ENCODE measurements at regions not wholly inside any gene's neighbourhood (a gene's known extent, or its start where the extent isn't known, plus 50 kb on each side); places are given as distances from the start of the nearest gene placed in this dataset.

DNA sequence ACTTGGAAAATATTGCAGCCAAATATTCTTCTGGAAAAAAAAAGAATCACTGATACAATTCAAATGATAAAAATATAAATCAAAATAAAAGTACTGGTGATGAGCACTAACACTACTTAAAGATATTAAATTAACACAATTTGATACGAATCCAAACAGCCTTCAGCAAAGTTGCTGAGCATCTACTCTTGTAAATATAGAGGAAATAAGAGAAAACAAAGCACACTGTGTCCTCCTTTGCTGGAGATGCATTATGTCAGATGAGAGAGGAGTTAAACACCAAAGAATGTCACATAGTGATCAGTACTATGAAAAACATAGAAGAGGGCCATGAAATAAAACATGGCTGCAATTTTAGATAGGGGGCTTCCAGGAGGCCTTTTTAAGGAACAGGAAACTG is 177.4 kb upstream of the RNPC3 start:
- no peak for TF ChIP-seq ZFX (IDR thresholded peaks at IDR 0.05)
- TF ChIP-seq, protein P1, sequence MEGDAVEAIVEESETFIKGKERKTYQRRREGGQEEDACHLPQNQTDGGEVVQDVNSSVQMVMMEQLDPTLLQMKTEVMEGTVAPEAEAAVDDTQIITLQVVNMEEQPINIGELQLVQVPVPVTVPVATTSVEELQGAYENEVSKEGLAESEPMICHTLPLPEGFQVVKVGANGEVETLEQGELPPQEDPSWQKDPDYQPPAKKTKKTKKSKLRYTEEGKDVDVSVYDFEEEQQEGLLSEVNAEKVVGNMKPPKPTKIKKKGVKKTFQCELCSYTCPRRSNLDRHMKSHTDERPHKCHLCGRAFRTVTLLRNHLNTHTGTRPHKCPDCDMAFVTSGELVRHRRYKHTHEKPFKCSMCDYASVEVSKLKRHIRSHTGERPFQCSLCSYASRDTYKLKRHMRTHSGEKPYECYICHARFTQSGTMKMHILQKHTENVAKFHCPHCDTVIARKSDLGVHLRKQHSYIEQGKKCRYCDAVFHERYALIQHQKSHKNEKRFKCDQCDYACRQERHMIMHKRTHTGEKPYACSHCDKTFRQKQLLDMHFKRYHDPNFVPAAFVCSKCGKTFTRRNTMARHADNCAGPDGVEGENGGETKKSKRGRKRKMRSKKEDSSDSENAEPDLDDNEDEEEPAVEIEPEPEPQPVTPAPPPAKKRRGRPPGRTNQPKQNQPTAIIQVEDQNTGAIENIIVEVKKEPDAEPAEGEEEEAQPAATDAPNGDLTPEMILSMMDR (conservative IDR thresholded peaks at IDR 0.05), result no peak
- H3K27ac ChIP-seq, result no peak overlapping the region

DNA sequence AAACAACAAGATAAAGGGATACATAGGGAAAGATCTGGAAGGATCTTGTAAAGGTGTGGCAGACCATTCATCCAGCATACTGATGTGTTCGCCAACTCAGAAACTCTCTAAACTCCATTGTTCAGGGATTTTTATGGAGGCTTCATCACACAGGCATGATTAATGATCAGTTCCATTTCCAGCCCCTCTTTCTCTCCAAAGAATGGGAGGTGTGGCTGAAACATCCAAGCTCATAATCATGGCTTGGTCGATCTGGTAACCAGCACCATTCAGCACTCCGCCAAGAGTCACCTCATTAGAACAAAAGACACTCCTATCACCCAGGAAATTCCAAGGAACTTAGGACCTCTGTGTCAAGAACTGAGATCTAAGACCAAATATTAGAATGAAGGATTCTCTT is 180.6 kb upstream of the RNPC3 start:
- TF ChIP-seq ZFX (IDR thresholded peaks at IDR 0.05), result no peak
- TF ChIP-seq, protein P1 (conservative IDR thresholded peaks at IDR 0.05), result no peak
- H3K27ac ChIP-seq, result no peak overlapping the region

DNA sequence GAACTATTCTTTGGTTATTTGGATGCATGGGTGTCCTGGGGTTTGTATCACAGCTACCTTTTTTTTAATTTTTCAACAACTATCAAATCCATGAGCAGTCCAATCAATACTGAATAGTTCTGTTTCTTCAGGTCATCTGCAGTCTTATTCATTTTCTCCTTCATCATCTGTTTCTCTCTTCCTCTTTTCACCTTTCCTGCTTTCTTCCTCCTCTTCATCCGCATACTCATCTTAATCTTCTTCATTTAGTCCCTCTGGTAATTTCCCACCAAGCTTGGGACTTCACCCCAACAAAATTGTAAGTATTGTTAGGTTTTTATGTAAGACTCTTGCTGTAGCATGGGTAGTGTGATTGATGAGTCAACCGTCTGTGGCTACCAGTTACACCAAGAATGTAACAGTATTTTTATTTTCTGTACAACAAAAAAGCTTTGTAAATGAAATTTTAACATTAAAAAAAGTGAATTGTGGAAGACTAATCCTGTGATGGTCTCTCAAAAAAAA is 184.1 kb upstream of the RNPC3 start:
- TF ChIP-seq, protein P1 (conservative IDR thresholded peaks at IDR 0.05), result no peak
- no peak for TF ChIP-seq ZFX (IDR thresholded peaks at IDR 0.05)

DNA sequence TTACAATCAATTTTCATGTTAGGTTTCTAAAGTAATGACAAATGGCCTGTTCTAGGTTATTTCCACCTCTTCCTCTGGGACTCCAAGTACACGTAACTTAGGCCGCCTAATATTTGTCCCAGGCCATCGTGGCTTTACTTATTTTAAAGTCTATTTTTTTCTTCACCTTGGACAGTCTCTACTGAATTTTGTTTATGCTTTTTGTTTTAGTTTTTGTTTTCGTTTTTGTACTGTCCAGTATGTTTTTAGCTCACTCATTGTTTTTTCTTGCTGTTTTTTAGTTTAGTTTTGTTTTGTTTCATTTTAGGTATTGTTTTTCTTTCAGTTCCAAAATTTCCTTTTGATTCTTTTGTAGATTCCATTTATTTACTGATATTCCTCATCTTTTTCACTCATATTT is 187.7 kb upstream of the RNPC3 start:
- TF ChIP-seq, protein P1 (conservative IDR thresholded peaks at IDR 0.05), result no peak
- TF ChIP-seq ZFX (IDR thresholded peaks at IDR 0.05), result no peak
- H3K27ac ChIP-seq, result no peak overlapping the region

More for the DNA sequence above, 184.1 kb upstream of the RNPC3 start:
- no peak overlapping the region for H3K27ac ChIP-seq

DNA sequence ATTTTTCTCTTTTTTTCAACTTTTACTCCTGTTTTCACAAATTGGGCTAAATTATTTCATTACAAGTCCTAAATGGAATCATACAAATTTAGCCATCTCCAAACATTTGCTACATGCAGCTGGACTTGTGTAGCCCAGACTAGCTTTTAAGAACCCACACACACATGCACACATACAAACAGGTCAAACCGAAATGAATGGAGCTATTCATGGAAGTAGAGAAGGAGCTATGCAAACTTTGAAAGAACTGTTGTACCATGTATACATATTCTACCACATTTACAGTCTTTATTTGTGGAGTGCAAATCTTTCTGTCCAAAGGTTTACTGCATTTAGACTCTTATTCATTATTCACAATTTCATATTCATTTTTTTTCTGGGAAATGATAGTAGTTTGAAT is 189.1 kb upstream of the RNPC3 start:
- no peak overlapping the region for H3K27ac ChIP-seq
- TF ChIP-seq ZFX (IDR thresholded peaks at IDR 0.05), result no peak
- TF ChIP-seq, protein P1 (conservative IDR thresholded peaks at IDR 0.05), result no peak

DNA sequence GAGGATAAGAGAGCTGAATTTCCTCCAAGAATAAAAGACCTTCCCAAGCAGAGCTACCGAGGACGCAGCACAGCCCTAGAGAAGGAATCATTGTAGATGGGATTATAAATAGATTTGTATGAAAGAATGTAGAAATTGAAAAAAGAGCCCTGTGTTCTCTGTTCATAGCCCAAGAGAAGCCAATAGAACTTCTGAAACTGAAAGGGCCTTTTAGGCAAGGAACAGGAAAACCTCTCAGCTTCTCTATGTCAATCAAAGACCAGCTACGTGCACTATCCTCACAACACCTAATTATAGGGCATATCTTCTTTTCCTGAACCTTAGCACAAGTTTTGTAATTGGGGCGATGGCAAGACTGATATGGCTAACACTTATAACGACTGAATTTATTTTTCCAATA is 192.4 kb upstream of the RNPC3 start:
- TF ChIP-seq, protein P1 (conservative IDR thresholded peaks at IDR 0.05), result no peak
- no peak for TF ChIP-seq ZFX (IDR thresholded peaks at IDR 0.05)
- H3K27ac ChIP-seq, result no peak overlapping the region

DNA sequence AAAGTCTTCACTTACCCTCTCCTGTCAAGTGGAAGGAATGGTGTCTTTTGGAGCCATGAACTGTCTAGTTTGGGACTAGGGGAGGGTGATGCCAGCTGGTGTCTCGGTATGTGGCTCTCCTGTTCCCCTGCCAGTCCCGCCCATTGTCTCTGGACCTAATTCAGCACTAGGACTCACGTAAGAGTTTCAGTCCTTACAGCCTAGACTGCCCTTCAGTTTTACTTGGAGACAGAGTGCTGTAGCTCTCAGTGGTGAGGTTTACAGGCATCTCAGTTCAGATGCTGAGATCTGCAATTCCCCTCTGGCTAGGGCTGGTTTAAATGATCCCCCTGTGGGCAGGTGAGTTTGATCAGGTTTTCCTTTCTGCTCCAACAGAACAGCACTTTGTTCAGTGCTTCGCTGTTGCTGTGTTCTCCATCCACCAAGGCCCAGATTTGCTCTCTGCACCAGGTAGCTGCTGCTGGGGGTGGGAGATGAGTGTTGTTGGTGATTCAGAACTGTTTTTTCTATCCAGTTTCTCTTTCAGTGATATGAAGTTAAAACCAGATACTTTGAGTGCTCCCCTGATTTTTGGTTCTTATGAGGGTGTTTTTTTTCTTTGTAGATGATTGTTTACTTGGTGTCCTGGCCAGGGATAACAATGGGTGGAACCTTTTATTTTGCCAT is 198.3 kb upstream of the RNPC3 start:
- no peak overlapping the region for H3K27ac ChIP-seq
- TF ChIP-seq, protein P1 (conservative IDR thresholded peaks at IDR 0.05), result no peak
- no peak for TF ChIP-seq ZFX (IDR thresholded peaks at IDR 0.05)

All from C4-2B (cell line).